ENCODE measurements at regions not wholly inside any gene's neighbourhood (a gene's known extent, or its start where the extent isn't known, plus 50 kb on each side); places are given as distances from the start of the nearest gene placed in this dataset.

DNA sequence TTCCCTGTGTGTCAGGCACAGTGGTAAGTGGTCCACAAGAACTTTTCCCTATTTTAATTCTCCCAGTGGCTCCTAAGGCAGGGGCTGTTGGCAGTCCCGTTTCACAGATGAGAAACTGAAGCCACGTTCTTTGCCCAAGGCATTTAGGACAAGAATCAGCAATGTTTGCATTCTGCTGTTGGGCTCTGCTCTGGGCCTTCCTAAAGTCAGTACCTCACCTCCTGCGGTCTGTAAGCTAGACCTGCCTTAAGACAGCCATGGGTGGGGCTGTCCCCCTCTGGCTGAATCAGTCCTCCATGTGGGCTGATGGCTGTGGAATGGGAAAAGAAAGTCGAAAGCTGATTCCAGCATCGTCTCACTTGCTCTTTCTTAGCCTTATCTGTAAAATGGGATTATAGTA is 304.8 kb downstream of the MAF start:
- no peak for TF ChIP-seq EZH2 (IDR thresholded peaks at IDR 0.05; ENCODE audit: borderline replicate concordance, low read depth, low read length, severe bottlenecking)
- no peak for TF ChIP-seq CTCF (IDR thresholded peaks at IDR 0.05; ENCODE audit: borderline replicate concordance, extremely low read depth, low read length, poor library complexity, severe bottlenecking)

All from DND-41 (cell line).